Right lung (tissue), 2 donors: ENCODE measurements at regions not wholly inside any gene's neighbourhood (a gene's known extent, or its start where the extent isn't known, plus 50 kb on each side); places are given as distances from the start of the nearest gene placed in this dataset.

Source experiments
- DNase-seq, 2 donors: peaks; one replicate each; pipeline ENCODE4 v3.0.0-alpha.2; 2013

GRCh38 chr21:38741092-38741949 lies 64.4 kb upstream of the ETS2 start:
- DNase-seq, result no peak

GRCh38 chr21:38741950-38742256 lies 63.8 kb upstream of the ETS2 start:
- no peak for DNase-seq

- no peak for DNase-seq
These were observed 63.0 kb upstream of the ETS2 start for GRCh38 chr21:38742580-38743260.

GRCh38 chr21:38743772-38744529 lies 61.8 kb upstream of the ETS2 start:
- no peak for DNase-seq

GRCh38 chr21:38744861-38745260 lies 60.9 kb upstream of the ETS2 start:
- DNase-seq, result no peak

GRCh38 chr21:38747810-38748209 lies 57.9 kb upstream of the ETS2 start:
- no peak for DNase-seq

GRCh38 chr21:38751379-38752050 lies 54.2 kb upstream of the ETS2 start:
- no peak for DNase-seq

GRCh38 chr21:38752051-38752505 lies 53.7 kb upstream of the ETS2 start:
- no peak for DNase-seq

GRCh38 chr21:38753114-38753513 lies 52.6 kb upstream of the ETS2 start:
- DNase-seq, result no peak

- DNase-seq, result no peak
These were observed 52.2 kb upstream of the ETS2 start for GRCh38 chr21:38753557-38753971.
